CD1c-positive myeloid dendritic cell (primary cell): ENCODE measurements at regions not wholly inside any gene's neighbourhood (a gene's known extent, or its start where the extent isn't known, plus 50 kb on each side); places are given as distances from the start of the nearest gene placed in this dataset.
A peak's percentile ranks its signal among the peaks of the same experiment; 100 is the strongest.

Experiments
- DNase-seq: peaks from one replicate; pipeline ENCODE4 v3.0.0-alpha.2; 2016; ENCODE audit errors: extremely low spot score

DNA sequence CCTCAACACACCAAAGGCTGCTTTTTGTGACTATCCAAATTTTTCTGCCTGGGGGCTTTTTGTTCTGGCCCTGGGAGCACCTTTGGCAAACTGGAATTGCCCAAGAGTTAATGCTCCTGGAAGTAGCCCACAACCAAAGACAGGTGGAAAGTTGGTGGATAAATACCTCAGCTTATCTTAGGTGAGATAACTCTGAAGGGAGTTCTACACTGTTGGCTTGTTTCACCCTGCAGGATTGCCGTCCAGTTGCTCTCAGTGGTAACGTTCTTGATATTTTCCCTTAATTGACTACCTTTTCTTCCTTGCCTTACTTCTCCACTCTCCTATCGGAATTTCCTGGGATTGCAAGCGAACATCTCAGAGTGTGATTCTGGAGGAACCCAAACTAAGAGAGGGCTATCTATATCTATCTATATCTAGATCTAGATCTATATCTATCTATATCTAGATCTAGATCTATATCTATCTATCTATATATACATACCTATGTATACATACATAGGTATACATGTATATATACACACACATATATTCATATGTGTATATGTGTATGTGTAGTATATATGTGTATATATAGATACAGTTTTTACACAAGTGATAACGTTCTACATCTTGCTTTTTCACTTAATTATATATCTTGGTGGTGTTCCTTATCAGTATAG lies 82.6 kb upstream of the DHX15 start:
- no peak for DNase-seq

DNA sequence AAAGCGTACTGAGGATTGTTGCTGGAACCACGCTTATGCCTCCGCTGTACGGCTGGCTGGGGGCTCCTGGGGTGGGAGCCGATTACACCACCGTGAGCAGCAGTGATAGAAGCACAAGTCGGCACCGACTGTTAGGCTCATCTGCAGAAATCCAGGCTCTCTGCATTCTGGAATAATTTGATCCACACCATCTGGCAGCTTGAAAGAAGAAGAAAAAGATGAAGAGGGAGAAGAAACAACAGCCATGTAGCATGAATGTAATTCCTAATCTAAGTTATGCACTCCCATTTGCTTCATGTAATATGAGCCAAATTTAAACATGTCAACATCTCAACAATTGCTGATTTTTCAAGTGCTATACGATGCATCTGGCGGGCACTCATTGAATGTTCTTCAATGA lies 84.6 kb upstream of the DHX15 start:
- no peak for DNase-seq

DNA sequence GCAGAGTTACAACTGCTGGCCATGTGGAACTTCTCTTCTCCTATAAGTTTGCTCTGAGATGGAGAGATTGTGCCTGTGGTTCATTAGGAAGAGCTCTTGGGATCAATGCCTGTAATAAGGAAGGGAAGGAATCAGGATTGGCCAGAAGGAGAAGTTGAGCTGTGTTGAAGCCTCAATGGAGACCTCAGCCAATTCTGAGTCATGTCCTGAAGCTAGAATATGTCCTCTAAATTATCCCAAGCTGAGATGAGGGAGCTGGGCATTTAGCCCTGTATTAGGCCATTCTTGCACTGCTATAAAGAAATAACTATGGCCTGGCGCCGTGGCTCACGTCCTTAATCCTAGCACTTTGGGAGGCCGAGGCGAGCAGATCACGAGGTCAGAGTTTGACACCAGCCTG lies 85.4 kb upstream of the DHX15 start:
- DNase-seq, result no peak

GRCh38 chr4:24671849-24672248 lies 87.5 kb upstream of the DHX15 start:
- DNase-seq, result peak; percentile 75

GRCh38 chr4:24672880-24673279 lies 88.5 kb upstream of the DHX15 start:
- no peak for DNase-seq

DNA sequence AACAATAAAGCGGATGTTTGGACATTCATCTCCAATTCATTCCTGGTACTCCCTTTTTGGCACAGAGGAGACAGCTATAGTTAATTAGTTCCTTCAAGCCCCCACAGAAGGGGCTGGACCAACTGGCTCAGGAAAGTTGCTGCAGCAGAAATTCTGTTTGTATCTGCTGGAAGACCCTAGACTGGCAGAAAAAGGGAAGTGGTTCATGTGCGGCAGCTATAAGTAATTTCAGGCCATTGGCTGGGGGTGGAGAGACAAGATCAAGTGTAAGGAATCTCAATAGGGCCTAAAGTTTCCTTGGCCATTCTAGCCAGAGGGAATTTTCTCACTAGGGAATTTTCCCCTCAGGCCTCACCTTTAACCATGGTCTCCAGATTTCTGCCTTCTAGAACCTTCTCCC lies 89.9 kb upstream of the DHX15 start:
- peak; percentile 31 for DNase-seq

DNA sequence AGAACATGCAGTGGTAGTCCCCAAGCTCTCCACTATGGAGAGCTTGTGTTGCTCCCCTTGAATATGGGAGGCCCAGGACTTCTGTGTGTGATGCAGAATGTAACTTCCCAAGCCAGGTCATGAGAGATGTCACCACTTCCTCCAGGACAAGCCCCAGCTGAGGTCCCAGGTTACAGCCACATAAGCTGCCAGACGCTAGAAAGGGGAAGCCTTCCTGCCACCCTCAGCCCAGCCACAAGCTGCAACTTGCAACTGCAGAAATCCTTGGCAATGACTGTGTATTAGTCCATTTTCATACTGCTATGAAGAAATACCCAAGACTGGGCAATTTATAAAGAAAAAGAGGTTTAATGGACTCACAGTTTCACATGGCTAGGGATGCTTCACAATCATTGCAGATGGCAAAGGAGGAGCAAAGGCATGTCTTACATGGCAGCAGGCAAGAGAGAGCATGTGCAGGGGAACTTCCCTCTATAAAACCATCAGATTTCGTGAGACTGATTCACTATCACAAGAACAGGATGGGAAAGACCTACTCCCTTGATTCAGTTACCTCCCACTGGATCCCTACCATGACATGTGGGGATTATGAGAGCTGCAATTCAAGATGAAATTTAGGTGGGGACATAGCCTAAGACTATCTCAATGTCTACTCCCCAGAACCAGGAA lies 91.5 kb upstream of the DHX15 start:
- peak; percentile 71 for DNase-seq

DNA sequence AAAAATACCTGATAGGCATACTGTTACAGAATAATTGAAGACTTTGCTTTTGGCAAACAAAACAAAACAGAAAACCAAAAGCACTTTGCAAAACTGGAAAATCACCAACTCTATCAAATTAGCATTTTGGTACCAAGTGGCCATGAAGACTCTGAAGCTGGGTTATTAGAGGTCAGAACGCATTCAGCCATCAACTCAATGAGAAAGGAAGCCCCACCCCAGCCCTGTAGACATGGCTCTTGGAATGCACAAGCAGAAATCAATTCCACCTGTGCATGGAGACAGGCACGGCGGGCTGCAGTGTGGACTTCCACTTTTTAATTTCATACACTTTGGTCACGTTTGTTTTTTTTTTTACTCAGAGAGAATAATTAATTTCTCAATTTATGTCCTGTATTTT lies 93.6 kb upstream of the DHX15 start:
- no peak for DNase-seq

DNA sequence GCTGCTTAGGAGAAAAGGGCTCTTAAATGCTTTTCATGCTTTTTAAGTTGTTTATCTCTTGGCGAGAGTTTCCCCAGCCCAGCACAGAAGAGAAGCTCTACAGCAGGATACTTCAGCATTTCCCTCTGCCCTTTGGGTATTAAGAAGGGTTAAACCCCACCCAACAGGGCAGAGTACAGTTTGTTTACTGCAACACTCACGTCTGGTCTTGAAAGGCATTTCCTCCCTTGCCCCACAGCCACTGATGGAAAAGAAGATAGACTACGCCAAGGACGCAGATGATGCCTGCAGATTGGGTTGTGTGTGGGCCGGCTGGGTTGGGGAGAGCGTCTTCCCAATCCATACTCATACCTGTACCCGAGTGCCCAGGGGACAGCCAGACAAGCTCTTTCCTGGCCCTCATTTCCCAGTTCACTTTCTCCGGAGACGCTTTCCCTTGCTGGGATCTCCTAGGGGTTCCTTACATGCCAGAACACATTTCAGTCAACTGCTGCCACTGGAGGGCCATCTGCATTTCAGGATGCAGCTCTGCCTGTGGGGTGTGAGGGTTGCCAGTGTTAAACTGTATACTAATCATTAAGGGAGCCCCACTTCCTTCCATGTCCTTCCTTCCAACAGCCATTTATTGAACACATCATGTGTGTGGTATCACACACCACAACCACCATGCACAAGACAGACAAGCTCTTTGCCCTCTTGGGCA lies 96.5 kb upstream of the DHX15 start:
- DNase-seq, result no peak

DNA sequence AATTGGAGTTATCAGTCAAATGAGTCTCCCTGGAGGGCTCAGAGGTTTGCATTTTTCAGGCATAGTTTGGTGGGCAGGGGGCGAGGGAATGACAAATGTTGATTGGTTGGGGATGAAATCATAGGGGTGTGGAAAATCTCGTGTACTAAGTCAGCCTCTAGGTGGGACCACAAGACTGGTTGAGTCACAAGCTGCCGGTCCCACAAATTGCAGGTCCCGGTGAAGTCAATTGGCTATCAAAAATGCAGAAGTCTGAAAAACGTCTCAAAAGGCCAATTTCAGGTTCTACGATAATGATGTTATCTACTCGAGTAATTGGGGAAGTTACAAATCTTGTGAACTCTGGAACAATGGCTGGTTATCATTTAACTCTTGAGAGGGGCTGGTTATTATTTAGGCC lies 98.8 kb upstream of the DHX15 start:
- peak; percentile 46 for DNase-seq

- peak; percentile 20 for DNase-seq
These were observed 102.7 kb upstream of the DHX15 start for GRCh38 chr4:24686866-24687692.

DNA sequence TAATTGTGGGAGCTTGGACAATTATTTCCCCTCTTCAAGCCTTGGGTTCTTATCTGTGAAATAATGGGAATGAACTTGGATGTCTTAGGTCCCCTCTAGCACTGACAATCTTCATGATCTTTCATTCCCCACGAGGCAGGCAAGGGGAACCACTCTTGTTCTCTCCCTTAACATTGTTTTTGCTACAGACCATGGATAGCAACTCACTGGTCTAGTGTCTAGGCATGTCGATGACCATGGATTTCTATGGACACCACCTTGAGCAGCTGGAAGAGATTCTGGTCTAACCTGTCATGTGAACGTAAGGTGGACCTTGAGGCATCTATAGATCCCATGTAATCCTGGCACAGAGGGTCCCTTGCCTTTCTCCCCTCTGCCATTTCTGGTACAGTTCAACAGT lies 104.1 kb upstream of the DHX15 start:
- DNase-seq, result no peak

- DNase-seq, result no peak
These were observed 104.9 kb upstream of the DHX15 start for GRCh38 chr4:24689212-24689611.

DNA sequence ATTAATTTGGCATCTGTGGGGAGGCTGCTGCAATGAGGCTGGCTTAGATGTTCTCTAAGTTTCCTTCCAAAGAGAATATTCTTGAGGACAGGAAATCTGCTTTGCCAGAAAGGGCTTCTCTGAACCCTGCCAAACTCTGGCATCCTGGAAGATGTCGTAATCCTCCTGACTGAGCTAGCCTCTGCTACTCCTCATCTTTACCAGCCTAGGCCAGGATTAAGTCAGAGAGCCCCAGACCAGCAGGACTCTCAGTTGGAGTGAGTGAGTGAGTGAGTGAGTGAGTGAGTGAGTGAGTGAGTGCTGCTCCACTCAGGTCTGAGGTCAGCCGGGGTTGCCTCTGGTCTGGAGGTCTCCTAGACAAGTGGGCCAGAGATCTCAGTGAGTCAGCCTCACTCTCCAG lies 104.9 kb upstream of the SOD3 start:
- DNase-seq, result no peak

- DNase-seq, result no peak
These were observed 101.7 kb upstream of the SOD3 start for GRCh38 chr4:24693636-24694035.

- DNase-seq, result no peak
These were observed 95.3 kb upstream of the SOD3 start for GRCh38 chr4:24700118-24700517.

- DNase-seq, result no peak
These were observed 93.7 kb upstream of the SOD3 start for GRCh38 chr4:24701683-24702082.

GRCh38 chr4:24702281-24702680 lies 93.1 kb upstream of the SOD3 start:
- no peak for DNase-seq

GRCh38 chr4:24703298-24703697 lies 92.1 kb upstream of the SOD3 start:
- DNase-seq, result no peak

GRCh38 chr4:24704149-24704548 lies 91.2 kb upstream of the SOD3 start:
- no peak for DNase-seq

DNA sequence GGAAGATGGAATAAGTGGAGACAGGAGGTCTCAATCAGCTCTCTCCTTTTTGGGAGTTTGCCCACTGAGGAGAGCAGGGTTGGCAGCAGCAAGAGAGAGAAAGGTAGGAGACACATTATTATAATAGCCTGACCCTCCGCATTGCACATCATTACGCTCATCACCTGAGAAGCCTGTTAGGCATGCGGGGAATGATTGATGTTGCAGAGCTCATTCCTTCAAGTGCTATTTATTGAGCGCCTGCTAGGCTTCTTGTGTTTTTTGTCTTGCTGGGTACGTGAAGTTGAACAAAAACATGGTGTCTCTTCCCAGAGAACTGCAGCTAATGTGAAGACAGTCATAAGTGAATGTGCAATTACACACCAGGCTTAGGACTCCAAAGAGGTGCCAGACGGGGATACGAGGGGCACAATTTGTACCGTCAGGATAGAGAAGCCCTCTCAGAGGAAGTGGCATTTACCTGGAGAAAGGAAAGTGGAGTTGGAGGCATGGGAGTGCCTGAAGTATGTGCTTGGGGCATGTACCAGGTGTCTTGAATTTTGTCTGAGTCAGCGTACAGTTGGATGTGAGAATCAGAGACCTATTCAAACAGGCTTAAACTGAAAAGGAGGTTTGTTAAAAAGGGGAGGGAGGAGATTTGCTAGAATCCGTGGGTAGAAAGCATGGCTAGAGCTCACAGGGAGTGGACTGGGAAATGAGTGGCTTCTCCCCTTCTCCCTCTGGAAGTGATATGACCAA lies 90.2 kb upstream of the SOD3 start:
- no peak for DNase-seq

GRCh38 chr4:24713604-24714003 lies 81.8 kb upstream of the SOD3 start:
- no peak for DNase-seq
